GM12892 (cell line): ENCODE measurements at regions not wholly inside any gene's neighbourhood (a gene's known extent, or its start where the extent isn't known, plus 50 kb on each side); places are given as distances from the start of the nearest gene placed in this dataset.
"Not testable (repeated sequence)": the region's sequence is repeated elsewhere in the genome, so short reads cannot be mapped to it uniquely, and the experiment has no call there.

Experiments used
- POLR2A ChIP-seq: IDR thresholded peaks from 2 replicates; pipeline ENCODE4 v1.6.1; 2011; ENCODE audit warnings: low read depth, low read length, control low read depth
- TAF1 ChIP-seq: IDR thresholded peaks from 2 replicates; pipeline ENCODE4 v1.6.1; 2011; ENCODE audit warnings: low read depth, mild to moderate bottlenecking, control low read depth, low read length, borderline replicate concordance

DNA sequence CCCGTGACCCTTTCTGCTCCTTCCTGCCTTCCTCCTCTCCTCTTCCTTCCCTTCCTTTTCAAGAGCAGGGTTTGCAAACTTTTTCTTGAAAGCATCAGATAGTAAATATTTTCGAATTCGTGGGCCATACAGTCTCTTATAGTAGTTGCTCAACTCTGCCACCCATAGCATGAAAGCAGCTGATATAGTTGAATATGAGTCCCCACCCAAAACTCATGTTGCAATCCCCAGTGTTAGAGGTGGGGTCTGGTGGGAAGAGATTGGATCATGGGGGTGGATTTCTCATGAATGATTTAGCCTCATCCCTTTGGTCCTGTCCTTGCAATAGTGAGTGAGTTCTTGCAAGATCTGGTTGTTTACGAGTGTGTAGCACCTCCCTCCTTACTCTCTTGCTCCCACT lies 114.3 kb downstream of the UNC93B1 start:
- TF ChIP-seq POLR2A, TAF1: not testable (repeated sequence)
